Suprapubic skin (tissue), 3 donors: ENCODE measurements at regions not wholly inside any gene's neighbourhood (a gene's known extent, or its start where the extent isn't known, plus 50 kb on each side); places are given as distances from the start of the nearest gene placed in this dataset.

Experiments
- CTCF ChIP-seq, 2 donors: fragments of 200-600 bp in 1 of 2; fragments of 450-650 bp in 1 of 2; sonication (generic) in 1 of 2; IDR thresholded peaks; one replicate each; pipeline ENCODE4 v1.5.1; 2016 to 2019; ENCODE audit warnings: antibody characterized with exemption in 2 of 2, mild to moderate bottlenecking in 1 of 2, moderate library complexity in 1 of 2
- EP300 ChIP-seq: sonication (generic); formaldehyde crosslinking; IDR thresholded peaks from one replicate; pipeline ENCODE4 v1.6.1; 2017; ENCODE audit warnings: antibody characterized with exemption
- POLR2A ChIP-seq, 2 donors: fragments of 450-650 bp; IDR thresholded peaks; one replicate each; pipeline ENCODE4 v1.6.1; 2017; ENCODE audit warnings: antibody characterized with exemption in 2 of 2, mild to moderate bottlenecking in 2 of 2, moderate library complexity in 2 of 2

- TF ChIP-seq CTCF (IDR thresholded peaks at IDR 0.05) (no peak), EP300 (no peak), POLR2A (IDR thresholded peaks at IDR 0.05) (no peak)
Observed at GRCh38 chr6:92000112-92000511, 1413.2 kb upstream of the MAP3K7 start.
